PC-9 (cell line): ENCODE measurements at regions not wholly inside any gene's neighbourhood (a gene's known extent, or its start where the extent isn't known, plus 50 kb on each side); places are given as distances from the start of the nearest gene placed in this dataset.

Experiments
- CTCF ChIP-seq: fragments of 200-600 bp; sonication (generic); conservative IDR thresholded peaks from 2 replicates; pipeline ENCODE4 v1.6.1; 2017; ENCODE audit warnings: mixed run types, antibody characterized with exemption, mild to moderate bottlenecking, moderate library complexity
- EZH2 ChIP-seq: fragments of 200-600 bp; sonication (generic); IDR thresholded peaks from 2 replicates; pipeline ENCODE4 v1.8.0; 2017; ENCODE audit warnings: antibody characterized with exemption, low read depth

- TF ChIP-seq CTCF, result no peak
- TF ChIP-seq EZH2, result no peak
These were observed 57.3 kb upstream of the SP3 start for GRCh38 chr2:174022431-174022830.
